ENCODE measurements at regions not wholly inside any gene's neighbourhood (a gene's known extent, or its start where the extent isn't known, plus 50 kb on each side); places are given as distances from the start of the nearest gene placed in this dataset.

DNA sequence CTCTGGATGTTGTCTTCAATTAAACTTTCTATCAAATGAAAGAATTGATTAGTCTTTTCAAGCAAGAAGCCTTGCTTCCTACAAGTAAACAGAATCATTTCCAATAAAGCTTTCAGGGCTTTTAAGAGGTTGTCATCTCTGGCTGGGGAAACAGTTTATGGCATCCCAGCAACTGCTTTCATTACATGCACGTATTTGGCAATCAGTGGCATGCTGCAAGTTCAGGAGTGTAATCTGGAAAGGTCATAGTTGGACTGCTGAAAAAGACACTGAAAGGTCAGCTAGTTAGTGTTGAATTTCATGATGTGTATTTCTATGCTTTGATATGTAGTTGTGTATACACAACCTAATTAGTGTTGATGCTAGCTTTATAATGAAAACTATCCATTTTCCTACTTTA lies 332.9 kb downstream of the DSC3 start:
- TF ChIP-seq, protein P1, sequence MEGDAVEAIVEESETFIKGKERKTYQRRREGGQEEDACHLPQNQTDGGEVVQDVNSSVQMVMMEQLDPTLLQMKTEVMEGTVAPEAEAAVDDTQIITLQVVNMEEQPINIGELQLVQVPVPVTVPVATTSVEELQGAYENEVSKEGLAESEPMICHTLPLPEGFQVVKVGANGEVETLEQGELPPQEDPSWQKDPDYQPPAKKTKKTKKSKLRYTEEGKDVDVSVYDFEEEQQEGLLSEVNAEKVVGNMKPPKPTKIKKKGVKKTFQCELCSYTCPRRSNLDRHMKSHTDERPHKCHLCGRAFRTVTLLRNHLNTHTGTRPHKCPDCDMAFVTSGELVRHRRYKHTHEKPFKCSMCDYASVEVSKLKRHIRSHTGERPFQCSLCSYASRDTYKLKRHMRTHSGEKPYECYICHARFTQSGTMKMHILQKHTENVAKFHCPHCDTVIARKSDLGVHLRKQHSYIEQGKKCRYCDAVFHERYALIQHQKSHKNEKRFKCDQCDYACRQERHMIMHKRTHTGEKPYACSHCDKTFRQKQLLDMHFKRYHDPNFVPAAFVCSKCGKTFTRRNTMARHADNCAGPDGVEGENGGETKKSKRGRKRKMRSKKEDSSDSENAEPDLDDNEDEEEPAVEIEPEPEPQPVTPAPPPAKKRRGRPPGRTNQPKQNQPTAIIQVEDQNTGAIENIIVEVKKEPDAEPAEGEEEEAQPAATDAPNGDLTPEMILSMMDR (conservative IDR thresholded peaks at IDR 0.05), result no peak
- TF ChIP-seq ZFX (IDR thresholded peaks at IDR 0.05), result no peak
